ENCODE measurements at regions not wholly inside any gene's neighbourhood (a gene's known extent, or its start where the extent isn't known, plus 50 kb on each side); places are given as distances from the start of the nearest gene placed in this dataset.

- no peak for TF ChIP-seq ZNF174 (tag by site-specific recombination; IDR thresholded peaks at IDR 0.05)
- TF ChIP-seq ZXDB (tag by site-specific recombination; IDR thresholded peaks at IDR 0.05) = no peak
- no peak for TF ChIP-seq ZNF423 (tag by site-specific recombination; IDR thresholded peaks at IDR 0.05)
- no peak for TF ChIP-seq ZNF2 (tag by site-specific recombination; IDR thresholded peaks at IDR 0.05)
- TF ChIP-seq ZNF830 (tag by site-specific recombination; IDR thresholded peaks at IDR 0.05; ENCODE audit: low read depth) = no peak
Observed at GRCh38 chr12:34402228-34402898, 380.1 kb downstream of the ALG10 start (continued).

- POLR2A ChIA-PET = no interaction called here
- no peaks in the 10 kb centered on the region for H3K4me1 ChIP-seq (ENCODE audit: control insufficient read depth, insufficient read depth, low read length)
- CTCF ChIA-PET = no interaction called here
- no peak for TF ChIP-seq ZNF341 (tag by site-specific recombination; IDR thresholded peaks at IDR 0.05; ENCODE audit: low read depth)
- TF ChIP-seq, protein P1, sequence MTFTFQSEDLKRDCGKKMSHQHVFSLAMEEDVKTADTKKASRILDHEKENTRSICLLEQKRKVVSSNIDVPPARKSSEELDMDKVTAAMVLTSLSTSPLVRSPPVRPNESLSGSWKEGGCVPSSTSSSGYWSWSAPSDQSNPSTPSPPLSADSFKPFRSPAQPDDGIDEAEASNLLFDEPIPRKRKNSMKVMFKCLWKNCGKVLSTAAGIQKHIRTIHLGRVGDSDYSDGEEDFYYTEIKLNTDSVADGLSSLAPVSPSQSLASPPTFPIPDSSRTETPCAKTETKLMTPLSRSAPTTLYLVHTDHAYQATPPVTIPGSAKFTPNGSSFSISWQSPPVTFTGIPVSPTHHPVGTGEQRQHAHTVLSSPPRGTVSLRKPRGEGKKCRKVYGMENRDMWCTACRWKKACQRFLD (tag by site-specific recombination; IDR thresholded peaks at IDR 0.05) = no peak
- TF ChIP-seq, protein P2, sequence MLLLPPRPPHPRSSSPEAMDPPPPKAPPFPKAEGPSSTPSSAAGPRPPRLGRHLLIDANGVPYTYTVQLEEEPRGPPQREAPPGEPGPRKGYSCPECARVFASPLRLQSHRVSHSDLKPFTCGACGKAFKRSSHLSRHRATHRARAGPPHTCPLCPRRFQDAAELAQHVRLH (tag by site-specific recombination; IDR thresholded peaks at IDR 0.05) = no peak
- no peak for TF ChIP-seq ZNF37A (tag by site-specific recombination; IDR thresholded peaks at IDR 0.05)
- no peaks in the 10 kb centered on the region for H3K9me3 ChIP-seq (ENCODE audit: control insufficient read depth, insufficient read depth, low read depth, low read length)
- no peak overlapping the region for H3K4me3 ChIP-seq (ENCODE audit: low read depth, low read length)
- H3K27ac ChIP-seq (ENCODE audit: extremely low read depth, low read depth, low read length) = no peak overlapping the region
- no peaks in the 10 kb centered on the region for H3K36me3 ChIP-seq (ENCODE audit: control insufficient read depth in 2 of 2, insufficient read depth in 1 of 2, low read length in 2 of 2)
Observed at GRCh38 chr12:34402899-34403705, 380.8 kb downstream of the ALG10 start.

DNA sequence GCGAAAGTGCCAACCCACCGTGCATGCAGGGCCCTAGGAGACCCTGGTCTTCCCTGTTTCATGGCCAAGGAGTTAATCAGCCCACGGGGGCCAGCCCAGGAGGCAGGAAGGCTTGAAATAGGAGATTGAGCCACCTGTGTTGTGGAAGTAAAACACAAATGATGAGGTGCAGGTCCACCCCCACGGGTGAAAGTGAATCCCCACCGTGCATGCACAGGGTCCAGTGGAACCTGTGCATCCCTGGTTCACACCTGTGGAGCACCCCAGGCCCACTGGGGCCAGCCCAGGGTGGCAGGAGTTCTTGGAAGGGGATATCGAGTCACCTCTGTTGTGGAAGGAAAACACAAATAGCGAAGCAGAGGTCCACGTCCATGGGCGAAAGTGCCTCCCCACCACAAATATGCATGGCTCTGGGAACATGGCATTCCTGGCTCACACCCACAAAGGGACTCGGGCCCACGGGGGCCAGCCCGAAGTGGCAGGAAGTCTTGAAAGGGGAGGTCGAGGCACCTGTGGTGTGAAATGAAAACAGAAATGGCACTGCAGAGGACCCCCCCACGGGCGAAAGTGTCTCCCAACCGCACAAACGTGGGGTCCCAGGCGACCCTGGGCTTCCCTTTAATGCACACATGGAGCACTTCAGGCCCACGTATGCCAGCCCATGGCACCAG lies 381.5 kb downstream of the ALG10 start:
- Histone ChIP-seq H3K27ac (ENCODE audit: extremely low read depth, low read depth, low read length) (no peak overlapping the region), H3K4me3 (ENCODE audit: low read depth, low read length) (no peak overlapping the region), H3K9me3 (ENCODE audit: control insufficient read depth, insufficient read depth, low read depth, low read length) (no peaks in the 10 kb centered on the region), H3K36me3 (ENCODE audit: control insufficient read depth in 2 of 2, insufficient read depth in 1 of 2, low read length in 2 of 2) (no peaks in the 10 kb centered on the region), H3K4me1 (ENCODE audit: control insufficient read depth, insufficient read depth, low read length) (no peaks in the 10 kb centered on the region)
- ChIA-PET CTCF (no interaction called here), POLR2A (no interaction called here)
- TF ChIP-seq KLF10 (tag by site-specific recombination; IDR thresholded peaks at IDR 0.05) = no peak
- TF ChIP-seq ZNF548 (tag by site-specific recombination; IDR thresholded peaks at IDR 0.05) = no peak
- no peak for TF ChIP-seq ZNF600 (tag by site-specific recombination; IDR thresholded peaks at IDR 0.05)
- TF ChIP-seq, protein P3, sequence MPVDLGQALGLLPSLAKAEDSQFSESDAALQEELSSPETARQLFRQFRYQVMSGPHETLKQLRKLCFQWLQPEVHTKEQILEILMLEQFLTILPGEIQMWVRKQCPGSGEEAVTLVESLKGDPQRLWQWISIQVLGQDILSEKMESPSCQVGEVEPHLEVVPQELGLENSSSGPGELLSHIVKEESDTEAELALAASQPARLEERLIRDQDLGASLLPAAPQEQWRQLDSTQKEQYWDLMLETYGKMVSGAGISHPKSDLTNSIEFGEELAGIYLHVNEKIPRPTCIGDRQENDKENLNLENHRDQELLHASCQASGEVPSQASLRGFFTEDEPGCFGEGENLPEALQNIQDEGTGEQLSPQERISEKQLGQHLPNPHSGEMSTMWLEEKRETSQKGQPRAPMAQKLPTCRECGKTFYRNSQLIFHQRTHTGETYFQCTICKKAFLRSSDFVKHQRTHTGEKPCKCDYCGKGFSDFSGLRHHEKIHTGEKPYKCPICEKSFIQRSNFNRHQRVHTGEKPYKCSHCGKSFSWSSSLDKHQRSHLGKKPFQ (tag by site-specific recombination; IDR thresholded peaks at IDR 0.05) = no peak
- no peak for TF ChIP-seq YY1 (tag by site-specific recombination; IDR thresholded peaks at IDR 0.05)
- TF ChIP-seq ZNF530 (tag by site-specific recombination; IDR thresholded peaks at IDR 0.05; ENCODE audit: low read depth) = no peak
- TF ChIP-seq EGR2 (tag by site-specific recombination; IDR thresholded peaks at IDR 0.05; ENCODE audit: low read depth) = no peak
- TF ChIP-seq ZBTB1 (tag by site-specific recombination; IDR thresholded peaks at IDR 0.05) = no peak
- no peak for TF ChIP-seq CTCF (tag by site-specific recombination; IDR thresholded peaks at IDR 0.05)
- TF ChIP-seq, protein P4, sequence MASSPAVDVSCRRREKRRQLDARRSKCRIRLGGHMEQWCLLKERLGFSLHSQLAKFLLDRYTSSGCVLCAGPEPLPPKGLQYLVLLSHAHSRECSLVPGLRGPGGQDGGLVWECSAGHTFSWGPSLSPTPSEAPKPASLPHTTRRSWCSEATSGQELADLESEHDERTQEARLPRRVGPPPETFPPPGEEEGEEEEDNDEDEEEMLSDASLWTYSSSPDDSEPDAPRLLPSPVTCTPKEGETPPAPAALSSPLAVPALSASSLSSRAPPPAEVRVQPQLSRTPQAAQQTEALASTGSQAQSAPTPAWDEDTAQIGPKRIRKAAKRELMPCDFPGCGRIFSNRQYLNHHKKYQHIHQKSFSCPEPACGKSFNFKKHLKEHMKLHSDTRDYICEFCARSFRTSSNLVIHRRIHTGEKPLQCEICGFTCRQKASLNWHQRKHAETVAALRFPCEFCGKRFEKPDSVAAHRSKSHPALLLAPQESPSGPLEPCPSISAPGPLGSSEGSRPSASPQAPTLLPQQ (tag by site-specific recombination; IDR thresholded peaks at IDR 0.05) = no peak
- TF ChIP-seq PRDM4 (tag by site-specific recombination; IDR thresholded peaks at IDR 0.05) = no peak
